ENCODE measurements at regions not wholly inside any gene's neighbourhood (a gene's known extent, or its start where the extent isn't known, plus 50 kb on each side); places are given as distances from the start of the nearest gene placed in this dataset.

GRCh38 chr2:128979182-128979581 lies 660.5 kb upstream of the HS6ST1 start:
- Histone ChIP-seq H3K9me3 (ENCODE audit: control insufficient read depth in 4 of 4, low read length in 3 of 4) (no peaks in the 10 kb centered on the region), H3K9ac (ENCODE audit: low read depth in 1 of 2, low read length in 2 of 2) (no peak overlapping the region), H3K4me3 (ENCODE audit: low read depth in 1 of 3, low read length in 3 of 3) (no peak overlapping the region), H3K4me1 (ENCODE audit: control insufficient read depth in 4 of 4, insufficient read depth in 4 of 4, low read length in 3 of 4) (no peaks in the 10 kb centered on the region), H3K27ac (ENCODE audit: low read depth in 1 of 2, low read length in 2 of 2) (no peak overlapping the region), H3K36me3 (ENCODE audit: control insufficient read depth in 4 of 4, insufficient read depth in 3 of 4, low read depth in 1 of 4, low read length in 3 of 4) (no peaks in the 10 kb centered on the region), H3K27me3 (ENCODE audit: control insufficient read depth in 4 of 4, insufficient read depth in 4 of 4, low read length in 3 of 4) (no peaks in the 10 kb centered on the region)
- DNase-seq (ENCODE audit: low spot score), result no peak
- TF ChIP-seq EGR1 (IDR thresholded peaks at IDR 0.05; ENCODE audit: low read depth in 2 of 2), result no peak
- TF ChIP-seq SP1 (IDR thresholded peaks at IDR 0.05), result no peak
- no peak for TF ChIP-seq ZBTB33 (IDR thresholded peaks at IDR 0.05)
- TF ChIP-seq, protein P1, sequence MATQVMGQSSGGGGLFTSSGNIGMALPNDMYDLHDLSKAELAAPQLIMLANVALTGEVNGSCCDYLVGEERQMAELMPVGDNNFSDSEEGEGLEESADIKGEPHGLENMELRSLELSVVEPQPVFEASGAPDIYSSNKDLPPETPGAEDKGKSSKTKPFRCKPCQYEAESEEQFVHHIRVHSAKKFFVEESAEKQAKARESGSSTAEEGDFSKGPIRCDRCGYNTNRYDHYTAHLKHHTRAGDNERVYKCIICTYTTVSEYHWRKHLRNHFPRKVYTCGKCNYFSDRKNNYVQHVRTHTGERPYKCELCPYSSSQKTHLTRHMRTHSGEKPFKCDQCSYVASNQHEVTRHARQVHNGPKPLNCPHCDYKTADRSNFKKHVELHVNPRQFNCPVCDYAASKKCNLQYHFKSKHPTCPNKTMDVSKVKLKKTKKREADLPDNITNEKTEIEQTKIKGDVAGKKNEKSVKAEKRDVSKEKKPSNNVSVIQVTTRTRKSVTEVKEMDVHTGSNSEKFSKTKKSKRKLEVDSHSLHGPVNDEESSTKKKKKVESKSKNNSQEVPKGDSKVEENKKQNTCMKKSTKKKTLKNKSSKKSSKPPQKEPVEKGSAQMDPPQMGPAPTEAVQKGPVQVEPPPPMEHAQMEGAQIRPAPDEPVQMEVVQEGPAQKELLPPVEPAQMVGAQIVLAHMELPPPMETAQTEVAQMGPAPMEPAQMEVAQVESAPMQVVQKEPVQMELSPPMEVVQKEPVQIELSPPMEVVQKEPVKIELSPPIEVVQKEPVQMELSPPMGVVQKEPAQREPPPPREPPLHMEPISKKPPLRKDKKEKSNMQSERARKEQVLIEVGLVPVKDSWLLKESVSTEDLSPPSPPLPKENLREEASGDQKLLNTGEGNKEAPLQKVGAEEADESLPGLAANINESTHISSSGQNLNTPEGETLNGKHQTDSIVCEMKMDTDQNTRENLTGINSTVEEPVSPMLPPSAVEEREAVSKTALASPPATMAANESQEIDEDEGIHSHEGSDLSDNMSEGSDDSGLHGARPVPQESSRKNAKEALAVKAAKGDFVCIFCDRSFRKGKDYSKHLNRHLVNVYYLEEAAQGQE (IDR thresholded peaks at IDR 0.05), result no peak
- TF ChIP-seq GABPA (IDR thresholded peaks at IDR 0.05 in 1 of 2, conservative IDR thresholded peaks at IDR 0.05 in 1 of 2), result no peak
- TF ChIP-seq RXRA (IDR thresholded peaks at IDR 0.05), result no peak
- TF ChIP-seq NR2F2 (IDR thresholded peaks at IDR 0.05), result no peak
- TF ChIP-seq YY1 (IDR thresholded peaks at IDR 0.05), result no peak
- TF ChIP-seq MAX (IDR thresholded peaks at IDR 0.05), result no peak
- TF ChIP-seq JUND (IDR thresholded peaks at IDR 0.05), result no peak
- WGBS, result 75% methylated on average over 8 of the region's 8 CpGs

DNA sequence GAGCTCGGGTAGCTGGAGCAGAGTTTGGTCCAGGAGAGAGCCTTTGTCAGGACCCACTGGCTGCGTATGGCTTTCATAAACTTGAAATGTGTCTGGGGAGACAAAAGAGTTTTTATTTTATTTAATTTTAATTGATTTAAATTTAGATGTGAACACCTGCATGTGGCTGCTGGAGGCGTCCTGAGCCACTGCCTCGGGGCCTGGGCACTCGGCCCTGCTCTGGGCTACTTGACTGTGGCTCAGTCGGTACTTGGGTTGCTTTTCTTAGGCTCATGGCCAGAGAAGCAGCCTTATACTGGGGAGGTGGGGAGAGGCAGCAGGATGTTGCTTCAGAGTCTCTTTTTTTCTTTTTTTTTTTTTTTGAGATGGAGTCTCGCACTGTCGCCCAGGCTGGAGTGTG lies 661.8 kb upstream of the HS6ST1 start:
- WGBS, result 74% methylated on average over 8 of the region's 8 CpGs

More for the DNA sequence above, 661.8 kb upstream of the HS6ST1 start:
- no peak for DNase-seq (ENCODE audit: low spot score)
- H3K36me3 ChIP-seq (ENCODE audit: control insufficient read depth in 4 of 4, insufficient read depth in 3 of 4, low read depth in 1 of 4, low read length in 3 of 4), result no peaks in the 10 kb centered on the region
- no peak overlapping the region for H3K4me3 ChIP-seq (ENCODE audit: low read depth in 1 of 3, low read length in 3 of 3)
- no peak overlapping the region for H3K27ac ChIP-seq (ENCODE audit: low read depth in 1 of 2, low read length in 2 of 2)
- no peak for TF ChIP-seq ATF3 (IDR thresholded peaks at IDR 0.05)
- TF ChIP-seq JUND (IDR thresholded peaks at IDR 0.05), result no peak
- TF ChIP-seq RXRA (IDR thresholded peaks at IDR 0.05), result no peak
- TF ChIP-seq ZBTB33 (IDR thresholded peaks at IDR 0.05), result no peak
- TF ChIP-seq TAF1 (conservative IDR thresholded peaks at IDR 0.05), result no peak
- no peak for TF ChIP-seq MAX (IDR thresholded peaks at IDR 0.05)
- TF ChIP-seq HNF4A (conservative IDR thresholded peaks at IDR 0.05), result no peak
- TF ChIP-seq SP1 (IDR thresholded peaks at IDR 0.05), result no peak
- TF ChIP-seq FOXA1 (IDR thresholded peaks at IDR 0.05), result no peak
- TF ChIP-seq EGR1 (IDR thresholded peaks at IDR 0.05; ENCODE audit: low read depth in 2 of 2), result no peak
- TF ChIP-seq GABPA (IDR thresholded peaks at IDR 0.05 in 1 of 2, conservative IDR thresholded peaks at IDR 0.05 in 1 of 2), result no peak
- no peak for TF ChIP-seq NR2F2 (IDR thresholded peaks at IDR 0.05)
- no peak for TF ChIP-seq FOXA2 (IDR thresholded peaks at IDR 0.05)
- no peak for TF ChIP-seq RAD21 (IDR thresholded peaks at IDR 0.05)
- no peaks in the 10 kb centered on the region for H3K9me3 ChIP-seq (ENCODE audit: control insufficient read depth in 4 of 4, low read length in 3 of 4)
- H3K4me1 ChIP-seq (ENCODE audit: control insufficient read depth in 4 of 4, insufficient read depth in 4 of 4, low read length in 3 of 4), result no peaks in the 10 kb centered on the region
- no peak overlapping the region for H3K9ac ChIP-seq (ENCODE audit: low read depth in 1 of 2, low read length in 2 of 2)
- no peaks in the 10 kb centered on the region for H3K27me3 ChIP-seq (ENCODE audit: control insufficient read depth in 4 of 4, insufficient read depth in 4 of 4, low read length in 3 of 4)

All from liver (tissue), 7 donors.